ENCODE measurements at regions not wholly inside any gene's neighbourhood (a gene's known extent, or its start where the extent isn't known, plus 50 kb on each side); places are given as distances from the start of the nearest gene placed in this dataset.

- H3K9me3 ChIP-seq = no peaks in the 10 kb centered on the region
- no peaks in the 10 kb centered on the region for H3K4me1 ChIP-seq
- no peaks in the 10 kb centered on the region for H3K27me3 ChIP-seq
- no peaks in the 10 kb centered on the region for H3K36me3 ChIP-seq
- peak; percentile 21 to 66 for TF ChIP-seq CTCF (IDR thresholded peaks at IDR 0.05)
- no peak for DNase-seq (ENCODE audit: low spot score)
- no peak overlapping the region for H3K4me3 ChIP-seq
- no peak overlapping the region for H3K27ac ChIP-seq
Measured at GRCh38 chr15:23877502-23878412, 190.7 kb upstream of the NDN start.

GRCh38 chr15:23881291-23881690 is 194.2 kb upstream of the NDN start:
- Histone ChIP-seq H3K36me3 (no peaks in the 10 kb centered on the region), H3K9me3 (no peaks in the 10 kb centered on the region), H3K27me3 (no peaks in the 10 kb centered on the region), H3K27ac (no peak overlapping the region), H3K4me3 (no peak overlapping the region), H3K4me1 (no peaks in the 10 kb centered on the region)
- DNase-seq (ENCODE audit: low spot score) = no peak
- no peak for TF ChIP-seq CTCF (IDR thresholded peaks at IDR 0.05)

- Histone ChIP-seq H3K27me3 (no peaks in the 10 kb centered on the region), H3K27ac (no peak overlapping the region), H3K9me3 (no peaks in the 10 kb centered on the region), H3K4me1 (no peaks in the 10 kb centered on the region), H3K4me3 (no peak overlapping the region), H3K36me3 (no peaks in the 10 kb centered on the region)
- TF ChIP-seq CTCF (IDR thresholded peaks at IDR 0.05) = no peak
- DNase-seq (ENCODE audit: low spot score) = no peak
Measured at GRCh38 chr15:23890218-23890617, 203.1 kb upstream of the NDN start.

GRCh38 chr15:23897091-23897490 is 210.0 kb upstream of the NDN start:
- H3K9me3 ChIP-seq = peaks cover 0 to 5% of the 10 kb centered on the region in 2 donors
- H3K4me3 ChIP-seq = peak overlapping the region in 1 of 2 donors; percentile 2
- DNase-seq (ENCODE audit: low spot score) = no peak
- H3K4me1 ChIP-seq = no peaks in the 10 kb centered on the region
- no peak overlapping the region for H3K27ac ChIP-seq
- no peaks in the 10 kb centered on the region for H3K27me3 ChIP-seq
- TF ChIP-seq CTCF (IDR thresholded peaks at IDR 0.05) = no peak
- H3K36me3 ChIP-seq = no peaks in the 10 kb centered on the region

- H3K4me1 ChIP-seq = no peaks in the 10 kb centered on the region
- H3K27me3 ChIP-seq = no peaks in the 10 kb centered on the region
- TF ChIP-seq CTCF (IDR thresholded peaks at IDR 0.05) = no peak
- H3K27ac ChIP-seq = no peak overlapping the region
- no peaks in the 10 kb centered on the region for H3K36me3 ChIP-seq
- DNase-seq (ENCODE audit: low spot score) = no peak
- H3K9me3 ChIP-seq = peaks cover 0 to 5% of the 10 kb centered on the region in 2 donors
- H3K4me3 ChIP-seq = peak overlapping the region in 1 of 2 donors; percentile 2
Measured at GRCh38 chr15:23897531-23897930, 210.4 kb upstream of the NDN start.

All from right atrium auricular region (tissue), 2 donors.